GM12878 (cell line): ENCODE measurements at regions not wholly inside any gene's neighbourhood (a gene's known extent, or its start where the extent isn't known, plus 50 kb on each side); places are given as distances from the start of the nearest gene placed in this dataset.

ENCODE experiments used
- ATAC-seq: fragments of 200-7000 bp; cut with Tn5 transposase; 3 replicates; pipeline ENCODE4 v1.9.1; 2020; ENCODE audit warnings: mild to moderate bottlenecking, moderate library complexity
- BruUV-seq: library from RNA; stranded (reverse); fragments of 400-500 nt; replicated peaks from 2 replicates; lab custom pipeline; 2021; lab: Mats Ljungman, UMichigan
- CTCF ChIA-PET: fragments of 300-600 bp; sonication (Branson Sonifier 250); formaldehyde crosslinking; extraction: SDS; loops from one replicate; lab custom pipeline; 2021; ENCODE audit warnings: inconsistent platforms; lab: Yijun Ruan, JAX
- POLR2A ChIA-PET: fragments of 350-600 bp; formaldehyde crosslinking; extraction: SDS; loops from one replicate; lab custom pipeline; 2021; ENCODE audit warnings: inconsistent platforms; lab: Charles Lee
- RAD21 ChIA-PET: fragments of 300-600 bp; sonication (Branson Sonifier 250); formaldehyde crosslinking; loops from one replicate; lab custom pipeline; 2023; ENCODE audit warnings: antibody characterized with exemption; ENCODE audit not compliant: unreplicated experiment; lab: Charles Lee
- SMC1A ChIA-PET: fragments of 300-600 bp; sonication (Branson Sonifier 250); formaldehyde crosslinking; loops from one replicate; lab custom pipeline; 2023; ENCODE audit not compliant: unreplicated experiment, uncharacterized antibody; lab: Charles Lee
- DNase-seq: peaks from one replicate; pipeline ENCODE4 v3.0.0-alpha.2; 2011; ENCODE audit warnings: low read depth, low spot score
- FAIRE-seq: peaks from 3 replicates; lab custom pipeline; 2011; peaks lifted over from hg19 to GRCh38; lab: Jason Lieb, UNC
- H2AFZ ChIP-seq: 2 replicates; pipeline ENCODE4 v1.6.0; 2011; ENCODE audit warnings: low read depth, low read length, control low read depth; ENCODE audit not compliant: control insufficient read depth
- H3K27ac ChIP-seq: 2 replicates; pipeline ENCODE4 v1.5.1; 2011; ENCODE audit warnings: control low read depth; ENCODE audit not compliant: control insufficient read depth, insufficient read depth
- H3K27me3 ChIP-seq, 2 experiments: replicated peaks in 1 of 2; 2 replicates each; pipeline versions ENCODE4 v1.6.0 to v1.6.1; 2011; ENCODE audit warnings: low read length in 1 of 2; ENCODE audit not compliant: control insufficient read depth in 2 of 2, insufficient read depth in 2 of 2
- H3K36me3 ChIP-seq, 2 experiments: 2 replicates each; pipeline ENCODE4 v1.5.1; 2011; ENCODE audit warnings: low read length in 1 of 2; ENCODE audit not compliant: control insufficient read depth in 2 of 2, insufficient read depth in 2 of 2
- H3K4me1 ChIP-seq: 2 replicates; pipeline ENCODE4 v1.6.1; 2011; ENCODE audit warnings: mild to moderate bottlenecking, low read length, moderate library complexity, mixed read lengths; ENCODE audit not compliant: control insufficient read depth, insufficient read depth
- H3K4me2 ChIP-seq: 2 replicates; pipeline ENCODE4 v1.6.0; 2011; ENCODE audit warnings: control low read depth; ENCODE audit not compliant: control insufficient read depth, insufficient read depth
- H3K4me3 ChIP-seq: fragments of 200-600 bp; sonication (generic); 2 replicates; pipeline ENCODE4 v1.5.1; 2016
- H3K79me2 ChIP-seq: 2 replicates; pipeline ENCODE4 v1.6.0; 2011; ENCODE audit warnings: low read length; ENCODE audit not compliant: control insufficient read depth, insufficient read depth
- H3K9ac ChIP-seq: 2 replicates; pipeline ENCODE4 v1.8.0; 2011; ENCODE audit warnings: low read length, control low read depth, mixed read lengths; ENCODE audit not compliant: control insufficient read depth, insufficient read depth
- H3K9me3 ChIP-seq: replicated peaks from 3 replicates; pipeline ENCODE4 v1.5.1; 2011; ENCODE audit warnings: mild to moderate bottlenecking, low read length; ENCODE audit not compliant: control insufficient read depth, insufficient read depth
- H4K20me1 ChIP-seq: 2 replicates; pipeline ENCODE4 v1.6.0; 2011; ENCODE audit not compliant: control insufficient read depth, insufficient read depth
- BRCA1 ChIP-seq: IDR thresholded peaks from 2 replicates; pipeline ENCODE4 v1.6.1; 2011; ENCODE audit warnings: low read depth, low read length, improper control_type of control experiment
- CBX5 ChIP-seq: sonication (generic); IDR thresholded peaks from 2 replicates; pipeline ENCODE4 v1.6.1; 2016; ENCODE audit warnings: low read depth, moderate library complexity, mild to moderate bottlenecking, inconsistent platforms
- CEBPB ChIP-seq, 2 experiments: fragments of 150-350 bp in 1 of 2; IDR thresholded peaks; 2 replicates each; pipeline ENCODE4 v1.6.1; 2012 to 2014; ENCODE audit warnings: low read depth in 2 of 2, low read length in 2 of 2, borderline replicate concordance in 1 of 2, inconsistent platforms in 1 of 2
- CREB1 ChIP-seq: IDR thresholded peaks from 2 replicates; pipeline ENCODE4 v1.6.1; 2012; ENCODE audit warnings: low read depth, mild to moderate bottlenecking, inconsistent platforms
- ESRRA ChIP-seq: IDR thresholded peaks from 2 replicates; pipeline ENCODE4 v1.6.1; 2012; ENCODE audit warnings: mild to moderate bottlenecking, low read length, improper control_type of control experiment
- MEF2A ChIP-seq: IDR thresholded peaks from 2 replicates; pipeline ENCODE4 v1.6.1; 2011; ENCODE audit warnings: low read depth, mild to moderate bottlenecking, low read length, moderate library complexity; ENCODE audit not compliant: insufficient read depth
- NR2C2 ChIP-seq: IDR thresholded peaks from 2 replicates; pipeline ENCODE4 v1.6.1; 2011; ENCODE audit warnings: borderline replicate concordance, low read depth; ENCODE audit not compliant: control insufficient read depth, insufficient read length
- POU2F2 ChIP-seq: IDR thresholded peaks from 3 replicates; pipeline ENCODE4 v1.6.1; 2011; ENCODE audit warnings: low read depth, mild to moderate bottlenecking, low read length, borderline replicate concordance
- REST ChIP-seq: IDR thresholded peaks from 2 replicates; pipeline ENCODE4 v1.6.1; 2012; ENCODE audit warnings: mild to moderate bottlenecking, low read depth, low read length
- RFX5 ChIP-seq: IDR thresholded peaks from 2 replicates; pipeline ENCODE4 v1.6.1; 2011; ENCODE audit warnings: low read depth, low read length, improper control_type of control experiment
- SIX5 ChIP-seq: IDR thresholded peaks from 2 replicates; pipeline ENCODE4 v1.6.1; 2011; ENCODE audit warnings: mild to moderate bottlenecking, low read depth, low read length, moderate library complexity; ENCODE audit not compliant: severe bottlenecking
- TCF7 ChIP-seq: IDR thresholded peaks from 2 replicates; pipeline ENCODE4 v1.6.1; 2014; ENCODE audit warnings: antibody characterized with exemption, borderline replicate concordance
- WGBS: methylation state at CpG from one replicate; pipeline ENCODE4 v1.1.6; 2016; ENCODE audit warnings: low lambda C conversion rate; ENCODE audit not compliant: insufficient replicate concordance, insufficient coverage; ENCODE audit errors: missing lambda C conversion rate; 5-methylcytosine and 5-hydroxymethylcytosine counted together
- in situ Hi-C: fragments of 300-500 bp; cut with MboI; formaldehyde crosslinking; loops from 9 replicates; pipeline ENCODE4 v1.14.3; 2018; ENCODE audit warnings: mixed read lengths
- intact Hi-C: fragments of 100-400 bp; cut with micrococcal nuclease; formaldehyde crosslinking; loops from one replicate; pipeline ENCODE4 v1.14.2; 2022; ENCODE audit not compliant: unreplicated experiment
- TF ChIP-seq, protein P1 (sequence below): fragments of 450-650 bp; IDR thresholded peaks from 2 replicates; pipeline ENCODE4 v1.6.1; 2017; ENCODE audit warnings: borderline replicate concordance
- TF ChIP-seq, protein P2 (sequence below): IDR thresholded peaks from 2 replicates; pipeline ENCODE4 v1.6.1; 2011; ENCODE audit warnings: low read depth, low read length, improper control_type of control experiment, borderline replicate concordance
- TF ChIP-seq, protein P3 (sequence below): fragments of 450-650 bp; formaldehyde crosslinking; IDR thresholded peaks from 2 replicates; pipeline ENCODE4 v1.5.0; 2022; ENCODE audit warnings: mild to moderate bottlenecking, missing genetic modification characterization

- no peaks in the 10 kb centered on the region for H3K9me3 ChIP-seq
- intact Hi-C loops: no loop called here
- FAIRE-seq: no peak
Measured at GRCh38 chr14:62185078-62185477, 422.9 kb downstream of the SNAPC1 start.

More at GRCh38 chr14:62185078-62185477, 422.9 kb downstream of the SNAPC1 start:
- Histone ChIP-seq H3K4me1 (no peaks in the 10 kb centered on the region), H3K27ac (no peak overlapping the region), H3K4me3 (no peak overlapping the region), H3K79me2 (no peaks in the 10 kb centered on the region), H3K4me2 (no peak overlapping the region), H3K9ac (no peak overlapping the region), H4K20me1 (no peaks in the 10 kb centered on the region), H3K27me3 (no peaks in the 10 kb centered on the region), H2AFZ (no peak overlapping the region), H3K36me3 (no peaks in the 10 kb centered on the region)
- 0% methylated on average over 1 of the region's 1 CpG for WGBS
- no peak for DNase-seq
- SMC1A ChIA-PET: interaction anchor here (0.7 kb wide), 1 partner anchor 149 kb away, joined by 3 read pairs; no protein-coding TSS in a partner anchor
- BruUV-seq: no TSS peak
- CTCF ChIA-PET: interaction anchor here (1.0 kb wide), 1 partner anchor 12 kb away, joined by 3 read pairs; no protein-coding TSS in a partner anchor
- ATAC-seq: no peak
- POLR2A ChIA-PET: no interaction called here
- TF ChIP-seq, protein P1, sequence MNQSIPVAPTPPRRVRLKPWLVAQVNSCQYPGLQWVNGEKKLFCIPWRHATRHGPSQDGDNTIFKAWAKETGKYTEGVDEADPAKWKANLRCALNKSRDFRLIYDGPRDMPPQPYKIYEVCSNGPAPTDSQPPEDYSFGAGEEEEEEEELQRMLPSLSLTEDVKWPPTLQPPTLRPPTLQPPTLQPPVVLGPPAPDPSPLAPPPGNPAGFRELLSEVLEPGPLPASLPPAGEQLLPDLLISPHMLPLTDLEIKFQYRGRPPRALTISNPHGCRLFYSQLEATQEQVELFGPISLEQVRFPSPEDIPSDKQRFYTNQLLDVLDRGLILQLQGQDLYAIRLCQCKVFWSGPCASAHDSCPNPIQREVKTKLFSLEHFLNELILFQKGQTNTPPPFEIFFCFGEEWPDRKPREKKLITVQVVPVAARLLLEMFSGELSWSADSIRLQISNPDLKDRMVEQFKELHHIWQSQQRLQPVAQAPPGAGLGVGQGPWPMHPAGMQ: no peak
- TF ChIP-seq RFX5: no peak
- TF ChIP-seq CREB1: no peak
- TF ChIP-seq SIX5: no peak
- TF ChIP-seq POU2F2: no peak
- no peak for TF ChIP-seq NR2C2
- no peak for TF ChIP-seq MEF2A
- no peak for TF ChIP-seq CBX5
- TF ChIP-seq, protein P2, sequence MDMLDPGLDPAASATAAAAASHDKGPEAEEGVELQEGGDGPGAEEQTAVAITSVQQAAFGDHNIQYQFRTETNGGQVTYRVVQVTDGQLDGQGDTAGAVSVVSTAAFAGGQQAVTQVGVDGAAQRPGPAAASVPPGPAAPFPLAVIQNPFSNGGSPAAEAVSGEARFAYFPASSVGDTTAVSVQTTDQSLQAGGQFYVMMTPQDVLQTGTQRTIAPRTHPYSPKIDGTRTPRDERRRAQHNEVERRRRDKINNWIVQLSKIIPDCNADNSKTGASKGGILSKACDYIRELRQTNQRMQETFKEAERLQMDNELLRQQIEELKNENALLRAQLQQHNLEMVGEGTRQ: no peak
- TF ChIP-seq CEBPB (IDR thresholded peaks at IDR 0.05; ENCODE audit: borderline replicate concordance in 1 of 2, low read depth in 2 of 2, low read length in 2 of 2): no peak
- TF ChIP-seq TCF7: no peak
- TF ChIP-seq, protein P3, sequence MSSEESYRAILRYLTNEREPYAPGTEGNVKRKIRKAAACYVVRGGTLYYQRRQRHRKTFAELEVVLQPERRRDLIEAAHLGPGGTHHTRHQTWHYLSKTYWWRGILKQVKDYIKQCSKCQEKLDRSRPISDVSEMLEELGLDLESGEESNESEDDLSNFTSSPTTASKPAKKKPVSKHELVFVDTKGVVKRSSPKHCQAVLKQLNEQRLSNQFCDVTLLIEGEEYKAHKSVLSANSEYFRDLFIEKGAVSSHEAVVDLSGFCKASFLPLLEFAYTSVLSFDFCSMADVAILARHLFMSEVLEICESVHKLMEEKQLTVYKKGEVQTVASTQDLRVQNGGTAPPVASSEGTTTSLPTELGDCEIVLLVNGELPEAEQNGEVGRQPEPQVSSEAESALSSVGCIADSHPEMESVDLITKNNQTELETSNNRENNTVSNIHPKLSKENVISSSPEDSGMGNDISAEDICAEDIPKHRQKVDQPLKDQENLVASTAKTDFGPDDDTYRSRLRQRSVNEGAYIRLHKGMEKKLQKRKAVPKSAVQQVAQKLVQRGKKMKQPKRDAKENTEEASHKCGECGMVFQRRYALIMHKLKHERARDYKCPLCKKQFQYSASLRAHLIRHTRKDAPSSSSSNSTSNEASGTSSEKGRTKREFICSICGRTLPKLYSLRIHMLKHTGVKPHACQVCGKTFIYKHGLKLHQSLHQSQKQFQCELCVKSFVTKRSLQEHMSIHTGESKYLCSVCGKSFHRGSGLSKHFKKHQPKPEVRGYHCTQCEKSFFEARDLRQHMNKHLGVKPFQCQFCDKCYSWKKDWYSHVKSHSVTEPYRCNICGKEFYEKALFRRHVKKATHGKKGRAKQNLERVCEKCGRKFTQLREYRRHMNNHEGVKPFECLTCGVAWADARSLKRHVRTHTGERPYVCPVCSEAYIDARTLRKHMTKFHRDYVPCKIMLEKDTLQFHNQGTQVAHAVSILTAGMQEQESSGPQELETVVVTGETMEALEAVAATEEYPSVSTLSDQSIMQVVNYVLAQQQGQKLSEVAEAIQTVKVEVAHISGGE (CRISPR knock-in tag): no peak
- TF ChIP-seq REST: no peak
- TF ChIP-seq BRCA1: no peak
- TF ChIP-seq ESRRA: no peak
- in situ Hi-C loops: no loop called here
- RAD21 ChIA-PET: interaction anchor here (1.0 kb wide), 1 partner anchor 1091 kb away, joined by 3 read pairs; no protein-coding TSS in a partner anchor
